ENCODE measurements at regions not wholly inside any gene's neighbourhood (a gene's known extent, or its start where the extent isn't known, plus 50 kb on each side); places are given as distances from the start of the nearest gene placed in this dataset.

DNA sequence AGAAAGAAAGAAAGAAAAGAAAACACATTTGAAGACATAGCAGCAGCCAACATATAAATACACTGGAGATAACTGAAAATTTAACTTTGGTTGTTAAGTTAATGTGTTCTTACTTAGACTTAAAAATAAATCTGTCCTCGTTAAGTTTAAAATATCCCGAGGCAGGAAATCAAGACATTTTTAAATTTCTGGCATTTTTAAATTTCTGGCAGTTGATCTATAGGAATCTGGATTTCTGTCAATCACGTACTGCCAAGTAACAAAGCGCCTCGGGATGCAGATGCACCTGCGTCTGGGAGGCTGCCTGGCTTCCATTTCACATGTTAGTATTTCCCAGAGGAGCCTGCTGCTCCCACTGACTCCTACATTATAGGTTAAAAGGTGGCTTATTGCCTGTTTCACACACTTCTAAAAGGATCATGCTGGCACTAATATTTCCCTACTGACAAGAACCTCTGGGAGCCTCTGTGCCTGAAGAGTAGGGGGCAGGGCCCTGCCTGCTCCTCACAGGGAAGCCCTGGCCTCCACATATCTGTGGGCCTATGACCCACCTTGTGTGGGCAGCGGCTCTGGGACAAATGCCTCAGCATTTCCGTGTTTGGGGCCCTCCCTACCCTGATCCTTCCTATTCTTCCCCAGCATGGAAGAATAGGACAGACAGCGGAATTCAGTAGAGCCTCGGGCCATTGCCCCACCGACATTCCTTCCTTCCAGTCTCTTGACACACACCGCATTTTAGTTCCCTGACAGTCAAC is 62.8 kb upstream of the ATP12A start:
- TF ChIP-seq EGR1 (IDR thresholded peaks at IDR 0.05) (no peak), ZBTB7A (IDR thresholded peaks at IDR 0.05; ENCODE audit: low read depth) (no peak), YY1 (IDR thresholded peaks at IDR 0.05; ENCODE audit: low read depth) (no peak), FOXM1 (IDR thresholded peaks at IDR 0.05; ENCODE audit: borderline replicate concordance, low read depth) (no peak), TEAD4 (IDR thresholded peaks at IDR 0.05) (no peak), EP300 (IDR thresholded peaks at IDR 0.05; ENCODE audit: borderline replicate concordance) (no peak), CREB1 (IDR thresholded peaks at IDR 0.05; ENCODE audit: low read depth) (no peak), TCF12 (IDR thresholded peaks at IDR 0.05; ENCODE audit: low read depth) (no peak)
- TF ChIP-seq, protein P1, sequence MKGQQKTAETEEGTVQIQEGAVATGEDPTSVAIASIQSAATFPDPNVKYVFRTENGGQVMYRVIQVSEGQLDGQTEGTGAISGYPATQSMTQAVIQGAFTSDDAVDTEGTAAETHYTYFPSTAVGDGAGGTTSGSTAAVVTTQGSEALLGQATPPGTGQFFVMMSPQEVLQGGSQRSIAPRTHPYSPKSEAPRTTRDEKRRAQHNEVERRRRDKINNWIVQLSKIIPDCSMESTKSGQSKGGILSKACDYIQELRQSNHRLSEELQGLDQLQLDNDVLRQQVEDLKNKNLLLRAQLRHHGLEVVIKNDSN (IDR thresholded peaks at IDR 0.05), result no peak
- TF ChIP-seq, protein P2, sequence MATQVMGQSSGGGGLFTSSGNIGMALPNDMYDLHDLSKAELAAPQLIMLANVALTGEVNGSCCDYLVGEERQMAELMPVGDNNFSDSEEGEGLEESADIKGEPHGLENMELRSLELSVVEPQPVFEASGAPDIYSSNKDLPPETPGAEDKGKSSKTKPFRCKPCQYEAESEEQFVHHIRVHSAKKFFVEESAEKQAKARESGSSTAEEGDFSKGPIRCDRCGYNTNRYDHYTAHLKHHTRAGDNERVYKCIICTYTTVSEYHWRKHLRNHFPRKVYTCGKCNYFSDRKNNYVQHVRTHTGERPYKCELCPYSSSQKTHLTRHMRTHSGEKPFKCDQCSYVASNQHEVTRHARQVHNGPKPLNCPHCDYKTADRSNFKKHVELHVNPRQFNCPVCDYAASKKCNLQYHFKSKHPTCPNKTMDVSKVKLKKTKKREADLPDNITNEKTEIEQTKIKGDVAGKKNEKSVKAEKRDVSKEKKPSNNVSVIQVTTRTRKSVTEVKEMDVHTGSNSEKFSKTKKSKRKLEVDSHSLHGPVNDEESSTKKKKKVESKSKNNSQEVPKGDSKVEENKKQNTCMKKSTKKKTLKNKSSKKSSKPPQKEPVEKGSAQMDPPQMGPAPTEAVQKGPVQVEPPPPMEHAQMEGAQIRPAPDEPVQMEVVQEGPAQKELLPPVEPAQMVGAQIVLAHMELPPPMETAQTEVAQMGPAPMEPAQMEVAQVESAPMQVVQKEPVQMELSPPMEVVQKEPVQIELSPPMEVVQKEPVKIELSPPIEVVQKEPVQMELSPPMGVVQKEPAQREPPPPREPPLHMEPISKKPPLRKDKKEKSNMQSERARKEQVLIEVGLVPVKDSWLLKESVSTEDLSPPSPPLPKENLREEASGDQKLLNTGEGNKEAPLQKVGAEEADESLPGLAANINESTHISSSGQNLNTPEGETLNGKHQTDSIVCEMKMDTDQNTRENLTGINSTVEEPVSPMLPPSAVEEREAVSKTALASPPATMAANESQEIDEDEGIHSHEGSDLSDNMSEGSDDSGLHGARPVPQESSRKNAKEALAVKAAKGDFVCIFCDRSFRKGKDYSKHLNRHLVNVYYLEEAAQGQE (IDR thresholded peaks at IDR 0.05; ENCODE audit: low read depth), result no peak

DNA sequence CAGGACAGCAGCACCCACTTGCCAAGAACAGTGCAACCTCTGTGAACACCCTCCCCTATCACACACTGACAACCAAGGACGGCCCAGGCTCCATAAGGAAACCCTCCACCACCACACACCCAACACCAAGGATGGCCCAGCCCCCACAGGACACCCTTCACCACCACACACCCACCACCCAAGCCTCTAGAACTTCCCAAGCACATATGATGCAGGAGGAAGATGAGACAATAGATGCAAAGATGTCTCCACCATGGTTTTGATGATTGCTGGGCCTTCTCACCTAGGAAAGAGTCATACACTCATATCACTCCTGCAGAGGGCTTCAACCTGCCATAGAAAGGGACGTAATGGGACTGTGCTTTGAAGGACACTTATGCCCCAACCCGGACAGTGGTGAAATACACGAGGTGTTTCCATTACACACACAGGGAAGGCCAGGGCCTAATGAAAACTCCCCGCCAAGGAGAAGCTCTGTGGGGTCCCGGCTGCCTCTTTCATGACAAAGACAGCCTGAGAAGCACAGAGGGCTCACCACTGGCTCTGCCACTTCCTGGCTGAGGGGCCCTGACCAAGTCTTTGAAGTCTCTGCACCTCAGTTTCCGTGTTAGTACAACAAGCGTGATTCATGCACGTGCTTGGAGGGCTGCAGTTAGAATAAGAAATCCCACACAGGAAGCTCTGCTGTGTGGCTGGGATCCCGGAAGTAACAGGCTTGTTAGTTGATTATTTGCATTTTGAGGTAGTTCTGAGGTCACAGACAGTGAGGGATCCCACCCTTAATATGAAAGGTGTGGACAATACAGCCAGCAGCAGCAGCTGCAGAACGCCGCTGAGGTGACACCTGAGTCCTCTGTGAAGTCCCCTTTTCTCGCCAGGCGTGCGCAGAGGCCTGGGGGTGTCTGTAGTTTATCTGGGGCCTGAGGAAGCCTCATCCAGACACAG is 61.9 kb upstream of the ATP12A start:
- TF ChIP-seq, protein P1 (IDR thresholded peaks at IDR 0.05), result no peak
- TF ChIP-seq CREB1 (IDR thresholded peaks at IDR 0.05; ENCODE audit: low read depth) (no peak), FOXM1 (IDR thresholded peaks at IDR 0.05; ENCODE audit: borderline replicate concordance, low read depth) (no peak), YY1 (IDR thresholded peaks at IDR 0.05; ENCODE audit: low read depth) (no peak), EP300 (IDR thresholded peaks at IDR 0.05; ENCODE audit: borderline replicate concordance) (no peak), NFIC (IDR thresholded peaks at IDR 0.05) (no peak), ZBTB7A (IDR thresholded peaks at IDR 0.05; ENCODE audit: low read depth) (no peak), TEAD4 (IDR thresholded peaks at IDR 0.05) (no peak), CEBPB (IDR thresholded peaks at IDR 0.05) (no peak), TAF1 (IDR thresholded peaks at IDR 0.05; ENCODE audit: low read depth) (no peak), TCF12 (IDR thresholded peaks at IDR 0.05; ENCODE audit: low read depth) (no peak), EGR1 (IDR thresholded peaks at IDR 0.05) (no peak)
- TF ChIP-seq, protein P2 (IDR thresholded peaks at IDR 0.05; ENCODE audit: low read depth), result no peak
- TF ChIP-seq, protein P3, sequence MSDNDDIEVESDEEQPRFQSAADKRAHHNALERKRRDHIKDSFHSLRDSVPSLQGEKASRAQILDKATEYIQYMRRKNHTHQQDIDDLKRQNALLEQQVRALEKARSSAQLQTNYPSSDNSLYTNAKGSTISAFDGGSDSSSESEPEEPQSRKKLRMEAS (IDR thresholded peaks at IDR 0.05), result no peak

DNA sequence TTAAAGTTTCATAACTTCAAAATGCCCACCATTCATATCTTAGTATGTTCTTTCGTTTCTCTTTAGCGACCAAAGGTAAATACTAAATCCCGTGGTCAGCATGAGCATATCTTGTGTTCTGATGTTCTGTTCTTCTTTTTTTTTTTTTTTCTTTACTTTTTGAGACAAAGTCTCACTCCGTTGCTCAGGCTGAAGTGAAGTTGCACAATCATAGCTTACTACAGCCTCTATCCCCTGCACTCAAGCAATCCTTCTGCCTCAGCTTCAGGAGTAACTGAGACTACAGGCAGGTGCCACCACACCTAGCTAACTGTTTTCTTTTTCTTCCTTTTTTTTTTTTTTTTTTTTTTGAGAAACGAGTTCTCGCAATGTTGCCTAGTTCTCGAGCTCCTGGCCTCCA is 60.9 kb upstream of the ATP12A start:
- TF ChIP-seq CEBPB (IDR thresholded peaks at IDR 0.05) (0 out of 2 replicates have a peak, but pooled peaks have one; percentile 19), TCF12 (IDR thresholded peaks at IDR 0.05; ENCODE audit: low read depth) (no peak)

DNA sequence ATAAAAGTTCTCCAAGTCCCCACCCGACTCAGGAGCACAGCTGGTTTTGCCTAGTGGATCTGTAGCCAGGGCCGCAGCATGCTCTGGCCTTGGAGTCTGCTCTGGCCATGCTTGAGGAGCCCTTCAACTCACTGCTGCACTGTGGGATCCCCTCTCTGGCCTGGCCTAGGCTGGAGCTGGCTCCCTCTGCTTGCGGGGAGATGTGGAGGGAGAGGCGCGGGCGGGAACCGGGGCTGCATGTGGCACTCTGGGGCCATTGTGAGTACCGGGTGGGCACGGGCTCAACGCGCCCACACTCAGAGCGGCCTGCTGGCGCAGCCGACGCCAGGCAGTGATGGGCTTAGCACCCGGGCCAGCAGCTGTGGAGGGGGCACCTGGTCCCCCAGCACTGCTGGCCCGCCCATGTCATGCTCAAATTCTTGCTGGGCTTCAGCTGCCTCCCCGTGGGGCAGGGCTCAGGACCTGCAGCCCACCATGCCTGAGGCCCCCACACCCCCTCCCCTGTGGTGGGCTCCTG is 57.0 kb upstream of the ATP12A start:
- no peak for TF ChIP-seq CEBPB (IDR thresholded peaks at IDR 0.05)
- TF ChIP-seq CREB1 (IDR thresholded peaks at IDR 0.05; ENCODE audit: low read depth), result no peak
- no peak for TF ChIP-seq NFIC (IDR thresholded peaks at IDR 0.05)
- TF ChIP-seq TEAD4 (IDR thresholded peaks at IDR 0.05), result no peak
- no peak for TF ChIP-seq TCF12 (IDR thresholded peaks at IDR 0.05; ENCODE audit: low read depth)
- no peak for TF ChIP-seq TAF1 (IDR thresholded peaks at IDR 0.05; ENCODE audit: low read depth)
- TF ChIP-seq ZBTB7A (IDR thresholded peaks at IDR 0.05; ENCODE audit: low read depth), result no peak
- TF ChIP-seq, protein P3 (IDR thresholded peaks at IDR 0.05), result no peak
- TF ChIP-seq, protein P2 (IDR thresholded peaks at IDR 0.05; ENCODE audit: low read depth), result no peak
- no peak for TF ChIP-seq FOXM1 (IDR thresholded peaks at IDR 0.05; ENCODE audit: borderline replicate concordance, low read depth)
- TF ChIP-seq EP300 (IDR thresholded peaks at IDR 0.05; ENCODE audit: borderline replicate concordance), result no peak
- TF ChIP-seq EGR1 (IDR thresholded peaks at IDR 0.05), result no peak
- no peak for TF ChIP-seq RAD21 (IDR thresholded peaks at IDR 0.05; ENCODE audit: low read depth)
- no peak for TF ChIP-seq YY1 (IDR thresholded peaks at IDR 0.05; ENCODE audit: low read depth)
- TF ChIP-seq, protein P1 (IDR thresholded peaks at IDR 0.05), result no peak
